HCEC 1CT (cell line): ENCODE measurements at regions not wholly inside any gene's neighbourhood (a gene's known extent, or its start where the extent isn't known, plus 50 kb on each side); places are given as distances from the start of the nearest gene placed in this dataset.

ENCODE experiments used
- DNase-seq: peaks from one replicate; pipeline ENCODE4 v3.0.0-alpha.2; 2017

DNA sequence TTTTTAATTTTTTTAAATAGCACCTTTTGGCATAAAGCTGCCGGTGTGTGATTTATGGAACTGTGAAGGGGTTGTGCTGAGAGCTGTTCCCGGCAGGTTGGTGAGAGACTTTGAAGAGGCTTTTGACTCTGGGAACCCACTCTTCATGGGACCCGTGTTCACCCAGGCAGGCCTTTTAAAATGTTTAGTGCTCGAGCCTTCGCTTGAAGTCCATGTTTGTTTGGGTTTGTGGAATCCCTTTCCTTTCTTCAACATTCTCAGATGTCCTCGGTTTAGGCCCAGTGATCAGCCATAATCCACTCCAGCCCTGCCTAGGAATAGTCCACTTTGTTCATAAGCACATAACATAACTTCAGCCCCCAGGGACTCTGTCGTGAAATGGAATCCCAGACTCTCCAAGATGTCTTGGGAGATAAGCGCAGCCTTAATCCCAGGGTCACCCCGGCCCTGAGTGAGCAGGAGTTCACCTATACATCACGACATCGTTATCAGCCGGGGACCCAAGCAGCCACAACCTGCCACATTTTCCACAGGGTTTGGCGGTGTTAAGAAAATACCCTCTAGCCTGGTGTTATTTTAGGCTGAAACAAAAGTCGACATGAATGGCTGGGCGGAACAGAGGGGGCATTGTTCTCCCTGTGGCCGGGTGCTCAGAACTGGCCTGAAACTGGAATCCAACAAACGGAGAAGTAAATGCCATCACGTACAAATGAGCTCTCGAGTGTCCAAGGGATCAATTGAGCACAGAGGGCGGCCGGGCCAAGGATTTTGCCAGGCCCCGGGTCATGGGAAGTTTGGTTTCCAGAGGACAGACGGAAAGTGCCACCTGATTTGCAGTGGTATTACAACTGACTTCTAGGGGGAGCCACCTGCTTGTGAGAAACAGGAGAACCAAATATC, 145.7 kb upstream of the IRX3 start:
- DNase-seq, result no peak

DNA sequence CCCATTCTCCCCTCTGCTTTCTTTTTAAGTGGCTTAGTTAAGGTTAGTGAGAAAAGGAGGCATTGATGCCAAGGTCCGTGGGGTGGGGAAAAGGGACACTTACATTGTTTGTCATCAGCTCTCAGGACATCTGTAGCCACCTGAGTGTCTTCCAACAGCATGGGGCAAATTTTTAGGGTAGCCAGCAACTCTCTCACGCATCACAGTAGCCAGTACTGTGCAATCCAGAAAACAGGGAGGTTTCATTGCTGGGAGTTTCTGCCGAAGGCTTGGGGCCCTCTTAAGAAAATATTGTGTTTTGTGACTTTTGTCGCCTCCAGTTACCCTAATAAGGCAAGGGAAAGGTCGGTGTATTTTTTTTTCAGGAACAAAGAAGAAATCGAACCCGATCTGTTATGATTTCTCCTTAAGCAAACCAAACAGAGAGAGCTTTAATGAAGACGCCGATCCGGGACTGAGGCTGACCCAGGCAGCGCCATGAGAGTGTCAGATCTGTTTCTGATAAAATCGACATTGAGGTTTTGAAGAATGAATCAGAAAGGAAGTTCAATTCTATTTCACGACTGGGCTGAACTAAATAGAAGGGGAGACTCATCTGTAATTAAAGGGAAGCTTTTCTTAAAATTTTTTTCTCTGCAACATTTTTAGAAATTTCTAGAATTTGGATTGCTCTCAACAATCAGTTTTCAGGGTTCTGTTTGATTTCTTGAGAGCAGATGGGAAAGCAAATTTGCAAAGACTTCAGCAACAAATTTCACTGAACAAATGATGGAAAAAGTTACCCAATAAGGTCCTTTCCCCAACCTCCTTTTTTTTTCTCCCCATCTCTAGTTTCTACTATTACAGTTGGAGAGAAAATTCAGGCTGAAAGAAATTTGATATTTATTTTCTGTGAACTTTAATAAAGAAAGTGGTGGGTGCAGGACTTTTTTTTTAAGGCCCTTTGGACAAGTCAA, 144.7 kb upstream of the IRX3 start:
- no peak for DNase-seq

DNA sequence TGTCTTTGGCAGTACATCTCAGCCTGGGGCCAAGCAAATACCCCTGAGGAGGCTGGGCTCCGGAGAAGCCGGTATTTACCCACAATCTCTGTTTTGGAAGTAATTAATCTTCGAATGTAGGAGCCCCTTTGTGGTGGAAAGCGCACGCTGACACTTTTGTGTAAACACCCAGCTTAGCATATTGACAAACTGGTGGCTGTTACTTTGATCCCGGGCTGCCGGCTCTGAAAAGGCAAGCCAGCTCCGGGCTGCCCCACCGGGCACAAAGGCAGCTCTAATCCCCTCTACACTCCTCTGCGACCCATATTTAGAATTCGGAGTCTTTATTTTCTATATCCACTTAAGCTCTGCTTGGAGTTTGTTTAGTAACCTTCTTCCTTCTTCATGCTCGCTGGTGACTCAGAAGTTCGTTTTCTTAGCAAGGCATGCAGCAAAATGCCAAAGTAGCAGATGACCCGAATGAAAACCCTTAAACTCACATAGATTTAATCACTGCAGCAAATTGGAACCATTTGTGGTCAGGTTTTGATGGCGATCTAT, 144.0 kb upstream of the IRX3 start:
- DNase-seq, result no peak

DNA sequence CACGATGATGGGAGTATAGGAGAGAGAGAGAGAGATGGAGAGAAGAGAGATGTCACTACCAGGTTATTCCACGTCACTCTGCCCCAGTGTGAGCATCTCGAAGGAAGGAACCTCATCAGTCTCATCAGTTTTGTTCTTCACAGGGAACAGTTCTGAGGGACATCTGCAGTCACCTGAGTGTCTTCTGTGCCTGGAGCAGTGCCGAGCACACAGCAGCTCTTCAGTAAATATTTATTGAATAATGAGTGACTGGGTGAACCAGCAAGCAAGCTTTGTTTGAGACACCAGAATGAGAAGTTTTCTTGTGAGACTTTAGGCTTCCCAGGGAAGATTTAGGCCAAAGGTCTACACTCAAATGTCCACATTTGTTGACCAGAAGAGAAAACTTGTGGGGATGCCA, 142.4 kb upstream of the IRX3 start:
- no peak for DNase-seq

DNA sequence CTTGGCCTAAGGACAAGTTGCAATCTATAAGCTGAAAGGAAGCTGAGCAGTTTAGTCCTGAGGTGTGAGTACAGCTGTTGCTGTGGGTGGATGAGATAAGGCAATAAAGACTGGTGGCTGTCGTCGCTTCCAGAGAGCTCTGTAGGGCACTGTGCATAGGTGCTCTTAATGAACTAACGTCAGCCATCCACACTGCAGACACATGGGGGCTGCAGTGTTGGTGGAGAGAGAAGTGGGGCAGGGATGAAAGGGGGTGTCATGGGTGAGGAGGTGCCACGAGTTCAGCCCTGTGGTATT, 139.9 kb upstream of the IRX3 start:
- no peak for DNase-seq

DNA sequence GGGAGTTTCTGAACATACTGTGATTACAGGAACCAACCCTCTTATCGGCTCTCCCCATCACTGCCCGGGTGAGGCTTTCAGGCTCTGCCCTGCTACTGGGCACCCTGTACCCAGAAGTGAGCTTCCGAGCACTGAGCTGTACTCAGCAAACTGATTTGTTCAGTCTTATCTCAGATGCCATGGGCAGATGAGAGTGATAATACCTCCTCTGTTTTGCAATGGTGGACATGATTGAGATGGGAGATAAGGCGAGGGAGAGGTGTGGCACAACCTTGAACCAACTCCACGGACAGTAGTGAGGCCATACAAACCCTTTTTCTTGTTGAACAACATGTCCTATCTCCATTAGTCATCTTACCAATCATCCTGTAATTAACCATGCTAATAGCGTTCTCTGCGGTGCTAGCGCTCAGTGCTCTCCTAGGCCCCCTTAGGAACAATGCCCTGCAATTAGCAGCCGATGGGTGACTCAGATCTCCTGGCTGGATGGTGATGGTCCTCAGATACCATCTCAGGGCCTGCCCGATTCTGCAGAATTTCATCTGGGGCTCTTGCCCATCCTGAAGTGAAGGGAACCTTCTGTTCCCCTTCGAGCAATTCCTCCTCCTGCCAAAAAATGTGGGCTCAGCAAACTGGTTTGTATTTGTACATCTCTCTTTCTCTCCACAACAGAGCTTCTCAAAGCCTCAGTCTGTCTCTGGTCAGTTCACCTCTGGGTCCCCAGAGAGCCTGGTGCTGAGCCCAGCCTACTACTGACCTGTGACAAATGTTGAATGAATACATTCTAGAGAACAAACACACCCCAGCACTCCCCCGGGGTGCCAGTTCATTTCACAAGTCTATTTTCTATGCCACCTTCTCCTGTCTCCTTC, 139.3 kb upstream of the IRX3 start:
- no peak for DNase-seq

DNA sequence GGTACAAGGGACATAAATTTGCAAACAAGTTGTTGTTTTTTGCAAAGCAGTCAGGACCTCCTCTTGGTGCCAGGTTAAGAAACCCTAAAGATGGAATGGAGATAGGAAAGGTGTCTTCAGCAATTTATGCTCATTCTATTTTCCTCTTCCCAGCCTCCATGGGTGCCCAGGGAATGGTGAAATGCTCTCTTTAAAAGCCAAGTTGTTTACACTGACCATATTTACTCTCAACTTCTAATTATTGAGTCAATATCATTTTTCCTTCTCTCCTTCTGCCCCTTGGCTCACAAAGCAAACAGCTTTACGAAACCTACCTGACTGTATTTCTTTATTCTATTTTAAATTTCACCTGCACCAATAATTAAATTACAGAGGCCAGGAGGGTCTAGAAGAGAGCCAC, 138.5 kb upstream of the IRX3 start:
- no peak for DNase-seq

DNA sequence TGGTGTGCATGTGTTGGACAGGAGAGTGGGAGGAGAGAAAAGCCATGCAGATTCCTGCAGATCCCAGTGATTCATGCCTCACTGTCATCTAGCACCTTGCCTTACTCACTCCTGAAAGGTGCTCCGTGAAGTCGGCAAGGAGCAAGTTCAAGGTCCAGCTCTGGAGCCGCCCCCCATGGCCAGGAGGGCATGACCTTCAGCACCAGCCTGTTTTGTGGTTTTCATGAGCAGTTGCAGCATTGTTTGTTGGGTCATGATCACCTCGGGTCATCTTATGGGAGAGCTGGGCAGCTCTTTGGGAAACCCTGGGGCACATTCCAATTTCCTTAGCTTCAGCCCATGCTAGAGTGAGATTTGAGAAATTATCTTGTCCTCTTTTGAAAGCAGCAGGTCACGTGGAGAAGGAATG, 137.5 kb upstream of the IRX3 start:
- DNase-seq, result no peak

DNA sequence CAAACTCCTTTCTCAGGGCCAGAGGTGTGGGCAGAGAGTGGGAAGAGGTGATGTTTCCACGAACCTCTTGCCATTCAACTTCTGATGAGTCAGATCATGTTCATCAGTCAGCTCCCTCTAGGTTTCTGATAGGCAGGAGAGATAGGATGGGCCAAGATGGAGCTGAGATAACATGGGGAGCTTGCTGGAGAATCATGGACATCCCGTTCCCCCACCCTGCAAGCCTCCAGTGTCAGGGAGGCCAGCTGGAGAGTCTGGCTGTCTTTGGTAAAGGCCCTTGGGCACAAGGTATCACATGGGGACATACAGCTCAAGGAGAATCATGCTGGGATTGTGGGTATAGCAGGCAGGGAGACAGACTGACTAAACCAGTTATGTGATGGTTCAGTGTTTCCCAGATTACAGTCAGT, 136.0 kb upstream of the IRX3 start:
- DNase-seq, result no peak

DNA sequence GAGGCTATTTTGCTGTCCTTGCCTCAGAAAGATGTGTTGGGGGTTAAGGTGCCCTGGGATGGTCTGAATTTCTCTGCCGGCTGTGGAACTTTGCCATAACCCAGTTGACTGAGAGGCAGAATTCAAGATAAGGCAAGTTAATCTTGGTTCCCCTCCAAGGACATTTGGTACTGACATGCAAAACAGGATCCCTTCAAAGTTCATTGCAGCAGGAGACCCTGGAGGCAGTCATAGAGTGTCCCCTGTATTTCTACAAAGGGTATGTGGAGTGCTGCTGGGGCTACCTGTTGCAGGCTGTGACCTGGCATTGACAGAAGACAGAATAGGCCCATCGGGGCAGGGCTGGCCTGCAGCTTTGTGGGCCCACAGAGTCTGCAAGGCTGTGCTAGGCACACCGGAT, 135.6 kb upstream of the IRX3 start:
- DNase-seq, result no peak

DNA sequence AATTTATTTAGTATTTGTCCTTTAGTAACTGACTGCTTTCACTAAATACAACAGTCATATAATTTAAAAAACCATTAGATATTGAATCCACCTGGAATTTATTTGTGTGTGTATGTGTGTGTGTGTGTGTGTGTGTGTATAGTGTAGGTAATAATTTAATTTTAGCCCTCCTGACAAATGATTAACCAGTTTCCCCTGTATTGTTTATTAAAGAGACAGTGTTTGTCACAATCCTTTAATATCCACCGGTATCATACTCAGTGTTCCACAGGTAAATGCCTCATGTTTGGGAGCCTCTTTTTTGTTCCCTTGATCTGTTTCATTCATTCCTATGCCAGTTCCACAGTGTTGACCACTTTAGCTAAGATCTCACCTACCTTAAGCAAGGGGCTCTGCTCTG, 134.6 kb upstream of the IRX3 start:
- no peak for DNase-seq

DNA sequence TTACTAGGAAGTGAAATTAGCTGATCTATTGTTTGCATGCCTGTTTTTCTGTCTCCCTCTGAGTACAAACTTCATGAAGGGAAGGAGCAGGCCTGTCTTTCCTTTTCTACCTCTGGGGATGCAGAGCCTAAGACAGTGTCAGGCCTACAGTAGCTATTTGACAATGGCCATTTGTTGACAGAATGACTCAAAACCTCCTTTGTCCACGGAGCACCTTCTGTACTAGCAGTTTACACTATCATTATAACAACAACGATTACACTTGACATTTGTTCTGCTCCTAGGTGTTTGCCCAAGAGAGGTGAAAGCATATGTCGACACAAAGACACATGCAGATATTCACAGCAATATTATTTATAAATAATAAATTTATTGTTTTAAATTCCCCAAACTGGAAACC, 132.3 kb upstream of the IRX3 start:
- DNase-seq, result no peak

DNA sequence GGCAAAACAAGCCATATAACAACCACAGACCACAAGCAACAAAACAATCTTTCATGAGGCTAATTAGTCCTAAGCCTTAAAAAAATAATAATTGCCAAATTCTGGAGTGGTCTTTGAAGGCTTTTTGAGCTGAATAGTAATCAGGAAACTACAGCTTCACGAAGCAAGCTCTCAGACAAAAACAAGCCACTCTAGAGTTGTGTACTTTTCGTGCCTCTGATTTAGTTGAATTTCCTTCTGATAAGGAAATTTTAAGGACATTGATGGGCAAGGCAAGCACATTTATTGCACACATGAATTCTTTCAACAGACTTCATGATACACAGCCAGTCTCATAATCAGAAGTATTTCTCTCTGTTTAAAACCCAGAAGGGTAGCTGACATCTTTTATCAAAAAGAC, 130.8 kb upstream of the IRX3 start:
- no peak for DNase-seq

DNA sequence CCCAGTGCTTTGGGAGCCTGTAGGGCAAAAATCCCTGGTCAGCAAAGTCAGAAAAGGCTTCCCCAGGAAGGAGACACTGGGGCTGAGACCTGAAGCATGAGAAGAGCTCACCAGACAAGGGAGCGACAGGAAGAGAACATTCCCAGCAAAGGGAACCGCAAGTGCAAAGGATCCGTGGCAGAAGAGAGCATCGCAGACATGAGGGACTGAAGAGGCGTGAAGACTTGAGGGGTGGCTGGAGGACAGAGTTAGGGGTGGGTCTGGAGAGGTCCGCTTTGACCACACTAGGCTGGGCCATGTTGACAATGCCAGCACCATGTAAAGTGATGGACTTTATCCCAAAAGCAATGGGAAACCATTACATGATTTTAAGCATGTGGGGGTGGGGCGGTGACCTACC, 128.1 kb upstream of the IRX3 start:
- DNase-seq, result no peak

DNA sequence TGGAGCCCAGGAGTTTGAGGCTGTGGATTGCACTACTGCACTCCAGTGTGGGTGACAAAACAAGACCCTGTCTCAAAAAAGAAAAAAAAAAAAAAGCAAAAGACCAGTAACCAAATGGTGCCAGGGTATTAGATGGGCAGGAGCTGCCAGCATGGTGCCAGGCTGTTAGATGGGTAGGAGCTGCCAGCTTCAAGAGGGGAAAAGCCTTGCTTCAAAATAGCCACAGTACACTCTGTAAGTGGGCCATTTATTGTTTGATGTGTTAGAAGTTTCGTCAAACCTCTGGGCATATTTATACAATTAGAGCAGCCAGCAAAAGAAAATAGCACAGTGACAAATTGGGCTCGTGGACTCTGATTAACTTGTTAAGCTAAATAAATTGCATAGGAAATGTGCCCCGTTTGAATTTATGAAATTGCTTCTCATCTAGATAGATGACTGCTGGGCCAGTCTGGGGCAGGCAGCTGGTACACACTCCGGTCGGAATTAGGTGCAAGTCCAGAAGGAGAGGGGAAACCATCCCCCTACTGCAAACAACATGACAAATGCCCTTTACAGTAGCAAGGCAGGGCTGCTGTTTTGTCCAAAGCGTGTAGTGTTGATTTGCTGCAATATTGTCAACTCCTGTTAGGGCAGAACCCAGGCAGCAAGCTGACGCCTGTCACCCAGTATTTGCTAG, 126.3 kb upstream of the IRX3 start:
- DNase-seq, result no peak

DNA sequence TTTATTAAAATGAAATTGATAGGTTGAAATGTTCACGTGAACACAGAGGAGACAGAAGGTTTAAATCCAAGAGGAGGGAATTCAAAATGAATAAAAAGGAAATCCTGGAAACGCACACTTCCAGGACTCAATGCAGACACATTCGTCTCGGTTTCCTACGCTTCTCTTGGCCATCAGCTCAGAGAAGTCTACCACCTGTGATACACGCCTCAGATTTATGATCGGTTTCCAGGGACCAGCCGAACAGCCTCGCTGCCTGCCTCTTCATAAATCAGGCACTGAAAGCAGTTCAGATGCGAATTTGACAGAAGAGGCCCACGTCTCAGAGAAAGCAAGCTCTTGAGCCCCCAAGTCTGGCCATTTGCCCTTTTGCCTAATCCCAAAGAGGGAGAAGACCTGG, 125.5 kb upstream of the IRX3 start:
- no peak for DNase-seq

DNA sequence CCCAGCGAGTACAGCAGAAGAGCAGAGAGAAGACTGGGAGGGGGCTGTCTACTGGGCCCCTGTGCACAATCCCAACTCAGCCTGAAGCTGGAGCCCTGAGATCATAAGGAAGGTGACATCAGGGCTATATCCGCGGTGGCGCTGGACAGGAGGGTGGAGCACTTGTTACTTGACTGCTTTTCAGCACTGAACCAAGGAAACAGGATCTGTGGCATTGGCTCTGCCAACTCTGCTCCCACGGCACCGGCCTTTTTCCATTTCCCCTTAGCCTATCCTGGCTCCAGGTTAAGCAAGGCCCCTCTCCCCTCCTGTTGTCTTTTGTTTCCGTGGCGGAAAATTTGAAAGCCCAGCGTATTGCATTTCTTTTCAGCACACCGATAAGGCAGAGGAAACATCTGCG, 125.0 kb upstream of the IRX3 start:
- no peak for DNase-seq

DNA sequence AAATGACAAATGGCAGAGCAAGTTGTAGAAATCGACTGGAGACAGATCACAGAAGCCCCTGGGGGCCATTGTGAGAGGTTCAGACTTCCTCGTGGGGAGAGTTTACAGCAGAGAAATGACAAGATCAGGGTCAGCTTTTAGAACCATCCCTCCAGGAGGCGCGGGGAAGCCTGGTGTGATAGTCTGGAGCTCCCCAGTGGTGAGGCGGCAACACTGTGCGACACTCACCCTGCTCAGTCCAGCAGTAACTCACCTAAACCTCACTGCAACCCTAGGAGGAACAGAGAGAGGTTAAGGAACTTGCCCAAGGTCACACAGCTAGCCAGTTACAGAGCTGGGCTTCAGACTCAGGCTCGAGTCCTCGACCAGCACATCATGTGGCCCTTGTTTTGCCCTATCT, 123.4 kb upstream of the IRX3 start:
- no peak for DNase-seq

DNA sequence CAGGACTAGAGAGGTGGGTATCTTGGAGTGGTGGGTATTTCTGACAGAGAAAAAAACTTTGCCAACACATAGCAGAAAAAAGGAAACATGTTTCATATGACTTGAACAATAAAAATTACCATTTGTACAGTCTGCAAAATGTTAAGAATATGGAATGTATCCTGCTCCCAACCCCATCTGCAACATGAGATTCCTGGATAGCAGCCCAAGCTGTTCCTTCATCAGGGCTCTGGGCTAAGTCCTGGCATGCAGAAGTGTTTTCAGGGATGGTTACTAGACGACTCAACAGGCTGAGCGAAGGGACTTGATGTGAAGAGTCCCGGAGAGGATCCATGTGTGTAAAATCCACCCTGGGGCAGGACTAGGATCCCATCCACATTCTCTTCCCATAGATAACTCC, 121.0 kb upstream of the IRX3 start:
- DNase-seq, result no peak

DNA sequence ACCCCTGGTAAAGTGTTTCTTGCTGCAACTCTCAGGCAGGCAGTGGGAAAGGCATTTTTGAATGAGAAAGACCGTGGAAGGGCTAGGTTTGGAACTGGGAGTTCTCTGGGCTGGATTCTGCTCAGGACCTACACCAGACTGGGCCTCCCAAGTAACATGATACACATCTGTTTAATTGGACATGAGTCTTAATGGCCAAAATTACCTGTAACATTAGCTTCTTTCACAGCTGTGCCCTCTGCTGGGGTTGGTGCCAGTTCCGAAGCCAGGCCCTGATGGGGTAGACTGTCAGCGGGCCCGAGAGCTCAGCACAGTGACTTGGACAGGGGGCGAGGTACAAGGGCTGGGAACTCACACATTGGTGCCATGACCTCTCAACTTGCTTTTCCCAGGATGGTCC, 118.9 kb upstream of the IRX3 start:
- DNase-seq, result no peak

DNA sequence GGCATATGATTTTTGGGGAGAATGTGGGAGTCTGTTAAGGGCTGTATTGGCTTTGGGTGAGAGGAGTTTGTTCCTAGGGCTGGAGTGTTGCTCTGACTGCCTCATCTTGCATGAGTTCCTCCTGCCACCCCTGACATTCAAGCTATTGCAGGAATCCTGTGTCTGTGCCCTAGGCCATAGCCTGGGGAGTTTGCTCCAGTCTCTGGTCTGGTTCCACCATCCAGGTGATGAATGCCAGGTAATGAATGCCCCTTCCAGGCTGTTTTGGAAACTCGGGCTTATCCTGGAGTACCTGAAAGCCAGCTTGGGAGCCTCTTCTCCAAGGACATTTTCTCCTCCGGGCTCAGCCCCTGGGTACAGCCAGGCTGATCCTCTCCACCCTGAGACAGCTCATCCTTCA, 117.0 kb upstream of the IRX3 start:
- DNase-seq, result no peak

DNA sequence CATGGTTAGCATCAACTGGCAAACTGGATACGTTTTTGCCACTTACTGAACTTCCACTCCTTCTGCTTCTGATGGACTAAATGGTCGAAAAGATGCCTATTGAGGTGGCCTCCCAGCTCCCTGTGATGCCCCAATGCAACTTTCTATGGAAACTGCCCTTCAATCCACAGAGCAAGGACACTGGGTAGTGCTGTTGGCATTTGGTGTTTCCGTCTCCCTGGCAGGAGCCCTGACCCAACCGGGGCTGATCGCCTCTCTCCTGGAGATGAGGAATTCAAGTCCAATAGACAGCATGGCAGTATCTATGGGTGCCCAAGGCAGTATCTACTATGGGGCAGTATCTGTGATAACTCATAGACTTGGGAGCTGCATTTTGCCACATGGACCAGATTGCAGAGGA, 116.3 kb upstream of the IRX3 start:
- no peak for DNase-seq
